H1 (cell line): ENCODE measurements at regions not wholly inside any gene's neighbourhood (a gene's known extent, or its start where the extent isn't known, plus 50 kb on each side); places are given as distances from the start of the nearest gene placed in this dataset.

Experiments
- GABPA ChIP-seq: IDR thresholded peaks from 2 replicates; pipeline ENCODE4 v1.6.1; 2011; ENCODE audit warnings: mild to moderate bottlenecking, low read length, moderate library complexity, borderline replicate concordance; ENCODE audit not compliant: insufficient read depth
- HDAC6 ChIP-seq: IDR thresholded peaks from one replicate; pipeline ENCODE4 v1.7.1; 2012; ENCODE audit warnings: low read depth, mild to moderate bottlenecking, inconsistent platforms, low read length, moderate library complexity
- MAFK ChIP-seq: IDR thresholded peaks from 2 replicates; pipeline ENCODE4 v1.6.1; 2012; ENCODE audit warnings: low read depth, mild to moderate bottlenecking, improper control_type of control experiment, low read length
- SIX5 ChIP-seq: IDR thresholded peaks from 2 replicates; pipeline ENCODE4 v1.6.1; 2011; ENCODE audit warnings: mild to moderate bottlenecking, low read depth, low read length

- TF ChIP-seq HDAC6 (no peak), GABPA (no peak), SIX5 (no peak), MAFK (no peak)
Measured at GRCh38 chr3:162015856-162016255, 519.2 kb downstream of the OTOL1 start (continued).
